ENCODE measurements at regions not wholly inside any gene's neighbourhood (a gene's known extent, or its start where the extent isn't known, plus 50 kb on each side); places are given as distances from the start of the nearest gene placed in this dataset.

DNA sequence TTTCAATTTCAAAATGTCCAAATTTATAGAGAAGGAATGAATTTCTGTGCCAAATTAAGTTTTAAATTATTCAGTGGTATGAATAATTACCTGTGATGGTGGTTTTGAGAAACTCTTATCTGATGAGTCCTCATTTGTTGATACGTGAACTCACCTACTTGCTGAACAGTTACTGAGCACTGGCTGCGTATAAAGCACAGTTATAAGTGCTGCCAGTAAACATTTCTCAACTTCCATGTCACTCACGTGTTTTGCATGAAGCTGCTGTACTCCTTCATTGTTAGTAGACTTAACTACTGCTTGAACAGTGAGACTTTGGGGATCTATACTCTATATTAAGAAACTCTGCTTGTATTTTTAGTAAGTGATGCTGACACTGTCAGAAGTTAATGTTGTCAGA is 269.1 kb upstream of the FZD8 start:
- TF ChIP-seq POLR2A (IDR thresholded peaks at IDR 0.05; ENCODE audit: low read depth, low read length) = no peak
- TF ChIP-seq, protein P1, sequence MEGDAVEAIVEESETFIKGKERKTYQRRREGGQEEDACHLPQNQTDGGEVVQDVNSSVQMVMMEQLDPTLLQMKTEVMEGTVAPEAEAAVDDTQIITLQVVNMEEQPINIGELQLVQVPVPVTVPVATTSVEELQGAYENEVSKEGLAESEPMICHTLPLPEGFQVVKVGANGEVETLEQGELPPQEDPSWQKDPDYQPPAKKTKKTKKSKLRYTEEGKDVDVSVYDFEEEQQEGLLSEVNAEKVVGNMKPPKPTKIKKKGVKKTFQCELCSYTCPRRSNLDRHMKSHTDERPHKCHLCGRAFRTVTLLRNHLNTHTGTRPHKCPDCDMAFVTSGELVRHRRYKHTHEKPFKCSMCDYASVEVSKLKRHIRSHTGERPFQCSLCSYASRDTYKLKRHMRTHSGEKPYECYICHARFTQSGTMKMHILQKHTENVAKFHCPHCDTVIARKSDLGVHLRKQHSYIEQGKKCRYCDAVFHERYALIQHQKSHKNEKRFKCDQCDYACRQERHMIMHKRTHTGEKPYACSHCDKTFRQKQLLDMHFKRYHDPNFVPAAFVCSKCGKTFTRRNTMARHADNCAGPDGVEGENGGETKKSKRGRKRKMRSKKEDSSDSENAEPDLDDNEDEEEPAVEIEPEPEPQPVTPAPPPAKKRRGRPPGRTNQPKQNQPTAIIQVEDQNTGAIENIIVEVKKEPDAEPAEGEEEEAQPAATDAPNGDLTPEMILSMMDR (IDR thresholded peaks at IDR 0.05; ENCODE audit: extremely low read depth in 1 of 2, insufficient read depth in 1 of 2, low read depth in 1 of 2, low read length in 2 of 2) = no peak

Data from endothelial cell of umbilical vein (primary cell).